Astrocyte (in vitro differentiated cells and primary cell): ENCODE measurements at regions not wholly inside any gene's neighbourhood (a gene's known extent, or its start where the extent isn't known, plus 50 kb on each side); places are given as distances from the start of the nearest gene placed in this dataset.

ENCODE experiments used
- DNase-seq: peaks from one replicate; pipeline ENCODE4 v3.0.0-alpha.2; 2010; ENCODE audit warnings: low read depth
- FAIRE-seq: peaks from 2 replicates; lab custom pipeline; 2011; peaks lifted over from hg19 to GRCh38; lab: Jason Lieb, UNC
- H2AFZ ChIP-seq: 2 replicates; pipeline ENCODE4 v1.6.0; 2012; ENCODE audit warnings: low read depth, low read length, inconsistent platforms
- H3K27ac ChIP-seq: 2 replicates; pipeline ENCODE4 v1.5.1; 2011; ENCODE audit warnings: low read depth, low read length, inconsistent platforms
- H3K27me3 ChIP-seq: 2 replicates; pipeline ENCODE4 v1.6.0; 2011; ENCODE audit warnings: low read length, inconsistent platforms; ENCODE audit not compliant: insufficient read depth
- H3K36me3 ChIP-seq: 2 replicates; pipeline ENCODE4 v1.5.1; 2011; ENCODE audit warnings: low read length, inconsistent platforms; ENCODE audit not compliant: insufficient read depth
- H3K4me1 ChIP-seq: 2 replicates; pipeline ENCODE4 v1.5.1; 2011; ENCODE audit warnings: low read length, inconsistent platforms; ENCODE audit not compliant: insufficient read depth
- H3K4me2 ChIP-seq: 2 replicates; pipeline ENCODE4 v1.6.0; 2012; ENCODE audit warnings: low read length, inconsistent platforms
- H3K4me3 ChIP-seq: 2 replicates; pipeline ENCODE4 v1.5.1; 2011; ENCODE audit warnings: low read depth, mild to moderate bottlenecking, low read length, inconsistent platforms; ENCODE audit not compliant: insufficient read depth
- H3K79me2 ChIP-seq: 2 replicates; pipeline ENCODE4 v1.6.0; 2012; ENCODE audit warnings: mild to moderate bottlenecking, low read length, inconsistent platforms; ENCODE audit not compliant: insufficient read depth
- H3K9ac ChIP-seq: 2 replicates; pipeline ENCODE4 v1.6.0; 2012; ENCODE audit warnings: mild to moderate bottlenecking, low read length, inconsistent platforms
- H3K9me3 ChIP-seq: 2 replicates; pipeline ENCODE4 v1.5.1; 2012; ENCODE audit warnings: low read depth, mild to moderate bottlenecking, low read length, inconsistent platforms; ENCODE audit not compliant: insufficient read depth
- H4K20me1 ChIP-seq: 2 replicates; pipeline ENCODE4 v1.6.0; 2012; ENCODE audit warnings: low read length, inconsistent platforms; ENCODE audit not compliant: insufficient read depth
- H3K27ac Mint-ChIP-seq: one replicate; pipeline ENCODE4 v1.8.0; 2021; ENCODE audit warnings: mild to moderate bottlenecking, mixed read lengths; ENCODE audit not compliant: unreplicated experiment
- H3K27me3 Mint-ChIP-seq: one replicate; pipeline ENCODE4 v1.8.0; 2021; ENCODE audit warnings: low read depth, mixed read lengths; ENCODE audit not compliant: unreplicated experiment
- H3K36me3 Mint-ChIP-seq: one replicate; pipeline ENCODE4 v1.8.0; 2021; ENCODE audit warnings: low read depth, mixed read lengths; ENCODE audit not compliant: unreplicated experiment
- H3K4me1 Mint-ChIP-seq: one replicate; pipeline ENCODE4 v1.8.0; 2021; ENCODE audit warnings: low read depth, mixed read lengths; ENCODE audit not compliant: unreplicated experiment
- H3K4me3 Mint-ChIP-seq: one replicate; pipeline ENCODE4 v1.8.0; 2021; ENCODE audit warnings: mild to moderate bottlenecking, moderate library complexity, mixed read lengths; ENCODE audit not compliant: unreplicated experiment
- H3K9me3 Mint-ChIP-seq: one replicate; pipeline ENCODE4 v1.8.0; 2021; ENCODE audit warnings: mild to moderate bottlenecking, mixed read lengths; ENCODE audit not compliant: unreplicated experiment
- CTCF ChIP-seq: IDR thresholded peaks from 2 replicates; pipeline ENCODE4 v1.5.1; 2011; ENCODE audit warnings: low read depth, mild to moderate bottlenecking, inconsistent platforms, low read length, moderate library complexity; ENCODE audit not compliant: insufficient read depth
- EZH2 ChIP-seq: IDR thresholded peaks from 2 replicates; pipeline ENCODE4 v1.6.1; 2012; ENCODE audit warnings: mild to moderate bottlenecking, low read length, inconsistent platforms; ENCODE audit not compliant: insufficient read depth

- H2AFZ ChIP-seq, result no peak overlapping the region
- no peak for FAIRE-seq
- TF ChIP-seq EZH2 (no peak), CTCF (no peak)
Measured at GRCh38 chr6:133085471-133085870, 155.7 kb upstream of the EYA4 start.

GRCh38 chr6:133085896-133086295 is 155.3 kb upstream of the EYA4 start:
- Mint-ChIP-seq H3K27ac (no peak overlapping the region), H3K27me3 (no peaks in the 10 kb centered on the region), H3K36me3 (no peaks in the 10 kb centered on the region), H3K4me1 (peaks cover 4% of the 10 kb centered on the region), H3K9me3 (no peaks in the 10 kb centered on the region), H3K4me3 (no peak overlapping the region)
- H2AFZ ChIP-seq, result no peak overlapping the region
- DNase-seq, result no peak
- no peaks in the 10 kb centered on the region for H3K36me3 ChIP-seq
- no peaks in the 10 kb centered on the region for H3K79me2 ChIP-seq
- no peaks in the 10 kb centered on the region for H3K9me3 ChIP-seq
- H3K4me3 ChIP-seq, result no peak overlapping the region
- H4K20me1 ChIP-seq, result no peaks in the 10 kb centered on the region
- no peaks in the 10 kb centered on the region for H3K27me3 ChIP-seq
- no peaks in the 10 kb centered on the region for H3K4me1 ChIP-seq
- H3K27ac ChIP-seq, result no peak overlapping the region
- no peak for FAIRE-seq
- H3K9ac ChIP-seq, result no peak overlapping the region
- TF ChIP-seq CTCF (no peak), EZH2 (no peak)
- H3K4me2 ChIP-seq, result no peak overlapping the region

More at GRCh38 chr6:133085471-133085870, 155.7 kb upstream of the EYA4 start:
- no peak overlapping the region for H3K9ac ChIP-seq
- H3K79me2 ChIP-seq, result no peaks in the 10 kb centered on the region
- no peaks in the 10 kb centered on the region for H3K36me3 ChIP-seq
- no peak overlapping the region for H3K27ac ChIP-seq
- Mint-ChIP-seq H3K4me3 (no peak overlapping the region), H3K27ac (no peak overlapping the region), H3K36me3 (no peaks in the 10 kb centered on the region), H3K9me3 (no peaks in the 10 kb centered on the region), H3K4me1 (peaks cover 4% of the 10 kb centered on the region), H3K27me3 (no peaks in the 10 kb centered on the region)
- H3K9me3 ChIP-seq, result no peaks in the 10 kb centered on the region
- no peaks in the 10 kb centered on the region for H3K27me3 ChIP-seq
- no peaks in the 10 kb centered on the region for H4K20me1 ChIP-seq
- DNase-seq, result no peak
- no peak overlapping the region for H3K4me2 ChIP-seq
- H3K4me1 ChIP-seq, result no peaks in the 10 kb centered on the region
- no peak overlapping the region for H3K4me3 ChIP-seq

- no peaks in the 10 kb centered on the region for H3K27me3 ChIP-seq
- H3K9me3 Mint-ChIP-seq, result no peaks in the 10 kb centered on the region
- H3K27ac ChIP-seq, result no peak overlapping the region
- H3K27ac Mint-ChIP-seq, result no peak overlapping the region
- no peaks in the 10 kb centered on the region for H3K9me3 ChIP-seq
- no peak overlapping the region for H3K9ac ChIP-seq
- no peaks in the 10 kb centered on the region for H3K79me2 ChIP-seq
- no peak overlapping the region for H2AFZ ChIP-seq
- DNase-seq (no peak), FAIRE-seq (no peak)
- H4K20me1 ChIP-seq, result no peaks in the 10 kb centered on the region
- no peak for TF ChIP-seq CTCF
- H3K4me3 ChIP-seq, result no peak overlapping the region
- H3K4me1 Mint-ChIP-seq, result no peaks in the 10 kb centered on the region
- no peaks in the 10 kb centered on the region for H3K36me3 ChIP-seq
- H3K36me3 Mint-ChIP-seq, result no peaks in the 10 kb centered on the region
- H3K4me1 ChIP-seq, result no peaks in the 10 kb centered on the region
- no peak overlapping the region for H3K4me2 ChIP-seq
- no peak overlapping the region for H3K4me3 Mint-ChIP-seq
- H3K27me3 Mint-ChIP-seq, result no peaks in the 10 kb centered on the region
Measured at GRCh38 chr6:133088931-133089695, 152.0 kb upstream of the EYA4 start.
